Coronary artery (tissue), 2 donors: ENCODE measurements at regions not wholly inside any gene's neighbourhood (a gene's known extent, or its start where the extent isn't known, plus 50 kb on each side); places are given as distances from the start of the nearest gene placed in this dataset.

Source experiments
- DNase-seq: peaks from one replicate; pipeline ENCODE4 v3.0.0-alpha.2; 2017; ENCODE audit warnings: low spot score
- H3K27ac ChIP-seq, 2 donors: fragments of 200-600 bp; sonication (generic); one replicate each; pipeline ENCODE4 v1.5.1; 2016 to 2019
- H3K4me3 ChIP-seq: fragments of 200-600 bp; sonication (generic); 2 replicates; pipeline ENCODE4 v1.5.1; 2016; ENCODE audit warnings: mild to moderate bottlenecking, moderate library complexity
- TF ChIP-seq, protein P1 (sequence below): fragments of 200-600 bp; sonication (generic); IDR thresholded peaks from one replicate; pipeline ENCODE4 v1.5.1; 2019; ENCODE audit warnings: antibody characterized with exemption

DNA sequence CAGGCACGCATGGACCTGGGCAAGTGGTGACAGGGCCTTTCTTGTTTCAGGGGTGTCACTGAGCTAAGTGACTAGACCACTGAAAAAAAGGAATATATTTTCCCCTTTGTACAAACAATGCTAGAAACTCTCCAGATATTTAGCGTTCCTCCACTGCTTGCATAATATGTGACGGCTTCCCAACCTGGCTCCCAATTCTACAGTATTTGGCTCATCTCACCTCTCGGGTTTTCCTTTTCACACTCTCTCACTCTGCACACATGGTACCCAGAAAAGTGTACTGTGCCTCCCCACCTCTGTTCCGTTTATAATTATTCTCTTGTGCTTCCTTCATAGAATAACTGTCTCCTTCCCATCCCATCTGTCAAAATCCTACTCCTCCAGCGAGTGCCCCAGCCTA, 140.5 kb upstream of the KLHL25 start:
- Histone ChIP-seq H3K4me3 (no peak overlapping the region), H3K27ac (no peak overlapping the region)
- TF ChIP-seq, protein P1, sequence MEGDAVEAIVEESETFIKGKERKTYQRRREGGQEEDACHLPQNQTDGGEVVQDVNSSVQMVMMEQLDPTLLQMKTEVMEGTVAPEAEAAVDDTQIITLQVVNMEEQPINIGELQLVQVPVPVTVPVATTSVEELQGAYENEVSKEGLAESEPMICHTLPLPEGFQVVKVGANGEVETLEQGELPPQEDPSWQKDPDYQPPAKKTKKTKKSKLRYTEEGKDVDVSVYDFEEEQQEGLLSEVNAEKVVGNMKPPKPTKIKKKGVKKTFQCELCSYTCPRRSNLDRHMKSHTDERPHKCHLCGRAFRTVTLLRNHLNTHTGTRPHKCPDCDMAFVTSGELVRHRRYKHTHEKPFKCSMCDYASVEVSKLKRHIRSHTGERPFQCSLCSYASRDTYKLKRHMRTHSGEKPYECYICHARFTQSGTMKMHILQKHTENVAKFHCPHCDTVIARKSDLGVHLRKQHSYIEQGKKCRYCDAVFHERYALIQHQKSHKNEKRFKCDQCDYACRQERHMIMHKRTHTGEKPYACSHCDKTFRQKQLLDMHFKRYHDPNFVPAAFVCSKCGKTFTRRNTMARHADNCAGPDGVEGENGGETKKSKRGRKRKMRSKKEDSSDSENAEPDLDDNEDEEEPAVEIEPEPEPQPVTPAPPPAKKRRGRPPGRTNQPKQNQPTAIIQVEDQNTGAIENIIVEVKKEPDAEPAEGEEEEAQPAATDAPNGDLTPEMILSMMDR = no peak
- DNase-seq = no peak

DNA sequence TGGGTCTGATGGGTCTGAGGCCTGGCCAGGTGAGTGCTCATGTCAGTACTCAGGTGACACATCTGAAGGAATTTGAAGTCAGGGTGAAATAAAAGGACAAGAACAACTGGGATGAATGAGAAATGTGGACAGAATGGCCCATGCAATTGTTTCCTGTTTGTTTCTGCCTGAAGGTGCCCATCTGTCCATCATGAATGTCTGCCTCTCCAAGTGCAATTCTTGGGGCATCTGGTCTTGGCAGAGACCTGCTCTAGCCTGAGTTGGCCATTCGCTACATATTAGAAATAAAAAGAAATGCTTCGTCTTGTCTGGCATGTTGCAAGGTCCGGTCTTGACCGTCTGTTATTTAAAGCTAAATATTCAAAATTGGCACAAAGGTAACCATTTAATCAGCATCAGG, 142.0 kb upstream of the AGBL1 start:
- TF ChIP-seq, protein P1 = no peak
- no peak for DNase-seq
- Histone ChIP-seq H3K4me3 (no peak overlapping the region), H3K27ac (no peak overlapping the region)

DNA sequence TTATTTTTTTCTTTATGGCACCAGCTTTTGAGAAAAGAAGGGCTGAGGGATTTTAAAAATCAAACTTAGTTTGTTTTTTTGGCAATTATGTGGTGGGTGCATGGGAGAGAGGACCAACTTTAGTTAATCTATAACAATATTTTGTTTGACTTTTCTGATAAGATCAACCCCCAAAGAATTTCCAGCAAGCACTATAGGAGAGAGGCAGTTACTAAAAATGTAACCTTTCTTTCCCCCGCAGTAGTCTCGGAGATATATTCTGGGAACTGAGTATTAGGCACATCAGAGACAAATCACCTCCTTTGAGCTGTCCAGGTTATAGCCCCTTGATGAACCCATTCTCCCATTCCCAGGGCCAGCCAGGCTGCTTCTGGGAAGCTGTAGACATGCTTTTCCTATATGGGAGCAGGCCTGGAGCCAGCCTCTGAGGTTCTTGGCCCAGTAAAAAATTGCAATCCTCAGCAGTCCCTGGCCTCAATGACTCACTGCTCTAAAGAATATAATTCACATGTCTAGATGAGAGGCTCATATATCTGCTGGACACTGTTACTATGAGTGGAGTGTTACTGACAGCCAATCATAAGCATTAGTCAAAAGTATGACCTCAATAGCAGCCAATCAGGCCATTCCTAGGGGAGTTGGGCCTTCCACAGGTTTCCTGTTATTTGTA, 138.3 kb upstream of the AGBL1 start:
- no peak overlapping the region for H3K27ac ChIP-seq
- TF ChIP-seq, protein P1 = no peak
- no peak for DNase-seq
- no peak overlapping the region for H3K4me3 ChIP-seq

DNA sequence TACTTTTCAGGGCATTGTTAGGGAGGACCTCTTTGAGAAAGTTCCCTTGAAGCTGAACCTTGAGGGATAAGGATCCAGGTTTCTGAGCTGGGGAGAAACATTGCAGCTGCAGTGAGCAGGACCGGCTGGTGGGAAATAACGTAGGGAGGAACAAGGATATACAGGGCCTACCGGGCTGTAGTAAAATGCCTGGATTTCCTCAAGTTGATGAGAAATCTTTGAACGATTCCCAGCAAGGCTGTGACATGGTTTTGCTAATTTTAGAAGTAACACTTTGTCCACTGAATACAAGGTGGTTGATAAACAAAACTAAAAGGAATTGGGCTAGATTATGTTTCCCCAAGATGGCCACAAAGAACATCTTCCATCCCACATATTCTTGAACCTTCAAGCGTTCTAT, 137.0 kb upstream of the AGBL1 start:
- DNase-seq = no peak
- no peak overlapping the region for H3K4me3 ChIP-seq
- H3K27ac ChIP-seq = no peak overlapping the region
- TF ChIP-seq, protein P1 = no peak

DNA sequence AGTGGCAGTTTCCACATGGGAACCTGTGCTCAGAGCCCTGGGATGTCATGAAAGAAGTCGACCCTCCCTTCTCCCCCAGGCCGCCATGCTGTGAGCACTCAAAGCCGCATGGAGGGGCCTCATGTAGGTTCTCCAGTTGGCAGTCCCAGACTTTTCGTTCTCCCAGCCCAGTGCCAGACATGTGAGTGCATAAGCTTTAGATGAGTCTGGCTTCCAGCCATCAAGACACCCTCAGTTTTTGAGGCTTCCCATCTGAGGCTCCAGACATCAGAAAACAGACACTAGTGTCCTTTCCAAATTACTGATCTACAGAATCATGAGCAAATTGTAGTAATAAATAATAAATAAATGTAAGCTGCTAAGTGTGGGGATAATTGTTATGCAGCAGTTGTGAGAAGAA, 136.5 kb upstream of the AGBL1 start:
- no peak for DNase-seq
- Histone ChIP-seq H3K4me3 (no peak overlapping the region), H3K27ac (no peak overlapping the region)
- TF ChIP-seq, protein P1 = no peak

DNA sequence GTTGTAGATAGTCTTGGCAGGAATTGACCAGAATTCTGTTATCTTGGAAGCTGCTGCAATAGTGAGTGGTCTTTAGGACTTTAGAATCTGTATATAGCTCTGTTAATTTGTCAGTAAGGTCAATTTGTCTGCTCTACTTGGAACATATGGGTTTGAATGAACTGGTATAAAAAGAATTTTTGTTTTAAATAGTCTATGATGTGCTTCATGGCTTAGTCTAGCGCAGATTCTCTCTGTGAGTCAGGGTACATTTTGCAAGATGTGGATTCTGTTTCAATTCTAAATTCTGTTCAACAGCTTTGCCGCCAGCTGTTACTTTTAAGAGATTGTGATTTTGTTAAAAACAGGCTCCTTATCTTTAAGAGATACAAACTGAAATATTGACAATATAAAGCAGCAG, 135.9 kb upstream of the AGBL1 start:
- no peak overlapping the region for H3K27ac ChIP-seq
- TF ChIP-seq, protein P1 = no peak
- H3K4me3 ChIP-seq = no peak overlapping the region
- DNase-seq = no peak

DNA sequence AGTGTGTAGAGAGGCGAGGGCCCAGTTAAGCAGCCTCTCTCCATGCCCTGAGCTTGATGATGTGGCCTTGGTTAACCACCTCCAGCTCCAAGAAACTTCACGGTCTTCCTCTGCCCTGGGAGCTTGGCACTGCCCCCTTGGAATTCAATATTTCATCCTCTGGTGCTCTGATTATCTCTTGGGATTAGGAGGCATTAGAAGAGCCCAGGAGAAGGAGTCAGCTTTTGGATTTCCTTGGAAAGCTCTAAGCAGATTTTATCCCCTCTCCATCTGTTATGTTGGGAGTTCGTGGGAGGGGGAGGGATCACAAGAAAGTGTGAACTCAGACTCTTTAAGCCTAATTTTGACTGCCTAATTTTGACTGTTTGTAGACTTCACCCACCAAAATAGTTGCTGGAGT, 132.7 kb upstream of the AGBL1 start:
- no peak for DNase-seq
- H3K4me3 ChIP-seq = no peak overlapping the region
- TF ChIP-seq, protein P1 = no peak
- no peak overlapping the region for H3K27ac ChIP-seq
